B cell (primary cell): ENCODE measurements at regions not wholly inside any gene's neighbourhood (a gene's known extent, or its start where the extent isn't known, plus 50 kb on each side); places are given as distances from the start of the nearest gene placed in this dataset.

Source experiments
- ATAC-seq: fragments of 200-7000 bp; cut with Tn5 transposase; one replicate; pipeline ENCODE4 v1.10.0; 2021; ENCODE audit warnings: low read depth, mild to moderate bottlenecking, moderate number of reproducible peaks, moderate library complexity
- CTCF ChIA-PET: fragments of 350-600 bp; sonication (Branson Sonifier 250); formaldehyde crosslinking; loops from one replicate; lab custom pipeline; 2021; ENCODE audit warnings: antibody characterized with exemption, inconsistent platforms; lab: Charles Lee
- POLR2A ChIA-PET: fragments of 350-600 bp; sonication (Branson Sonifier 250); formaldehyde crosslinking; loops from one replicate; lab custom pipeline; 2021; ENCODE audit warnings: antibody characterized with exemption; lab: Charles Lee
- DNase-seq: peaks from one replicate; pipeline ENCODE4 v3.0.0; 2013
- H2AFZ ChIP-seq: 2 replicates; pipeline ENCODE4 v1.6.1; 2012; ENCODE audit warnings: mild to moderate bottlenecking, low read depth, low read length; ENCODE audit not compliant: insufficient read depth, poor library complexity, severe bottlenecking
- H3K27ac ChIP-seq, 2 donors: 1 replicate in 1 of 2; 2 replicates in 1 of 2; pipeline ENCODE4 v1.5.1; 2012 to 2013; ENCODE audit warnings: low read length in 2 of 2, mild to moderate bottlenecking in 2 of 2, moderate library complexity in 1 of 2
- H3K27me3 ChIP-seq, 4 experiments: fragments of 200-600 bp in 1 of 4; sonication (generic) in 1 of 4; replicated peaks in 1 of 4; 1 replicate in 2 of 4; 2 replicates in 2 of 4; pipeline versions ENCODE4 v1.6.1 to v1.7.0; 2013 to 2016; ENCODE audit warnings: low read length in 3 of 4, mild to moderate bottlenecking in 2 of 4, mixed read lengths in 1 of 4, moderate library complexity in 1 of 4; ENCODE audit not compliant: insufficient read depth in 4 of 4, control insufficient read depth in 3 of 4; ENCODE audit errors: control extremely low read depth in 1 of 4
- H3K36me3 ChIP-seq, 2 experiments: replicated peaks in 1 of 2; 1 replicate in 1 of 2; 2 replicates in 1 of 2; pipeline versions ENCODE4 v1.6.1 to v1.7.1; 2013; ENCODE audit warnings: low read length in 1 of 2; ENCODE audit not compliant: insufficient read depth in 2 of 2, control insufficient read depth in 1 of 2; ENCODE audit errors: control extremely low read depth in 1 of 2, extremely low read depth in 1 of 2
- H3K4me1 ChIP-seq, 2 donors: fragments of 200-600 bp in 1 of 2; sonication (generic) in 1 of 2; 1 replicate in 1 of 2; 2 replicates in 1 of 2; pipeline versions ENCODE4 v1.5.1 to v1.6.1; 2013 to 2017; ENCODE audit warnings: low read length in 2 of 2; ENCODE audit not compliant: control insufficient read depth in 2 of 2, insufficient read depth in 2 of 2
- H3K4me2 ChIP-seq: replicated peaks from 2 replicates; pipeline ENCODE3; 2012; ENCODE audit warnings: mild to moderate bottlenecking, low read depth, low read length; ENCODE audit not compliant: poor library complexity, severe bottlenecking
- H3K4me3 ChIP-seq, 5 experiments: fragments of 200-600 bp in 1 of 5; sonication (generic) in 1 of 5; 1 replicate in 3 of 5; 2 replicates in 2 of 5; pipeline versions ENCODE4 v1.5.1 to v1.7.0; 2011 to 2016; ENCODE audit warnings: low read length in 4 of 5, mild to moderate bottlenecking in 4 of 5, low read depth in 2 of 5, control low read depth in 1 of 5, moderate library complexity in 1 of 5; ENCODE audit not compliant: insufficient read depth in 1 of 5; ENCODE audit errors: control extremely low read depth in 1 of 5, extremely low read depth in 1 of 5
- H3K79me2 ChIP-seq: fragments of 200-600 bp; sonication (generic); one replicate; pipeline ENCODE4 v1.6.0; 2016; ENCODE audit warnings: low read length; ENCODE audit not compliant: control insufficient read depth, insufficient read depth
- H3K9ac ChIP-seq: fragments of 200-600 bp; sonication (generic); 2 replicates; pipeline ENCODE4 v1.6.1; 2017; ENCODE audit warnings: mild to moderate bottlenecking, low read length, moderate library complexity
- H3K9me3 ChIP-seq, 3 donors: one replicate each; pipeline versions ENCODE4 v1.6.1 to v1.7.1; 2013; ENCODE audit warnings: low read length in 2 of 3; ENCODE audit not compliant: control insufficient read depth in 2 of 3, insufficient read depth in 1 of 3; ENCODE audit errors: control extremely low read depth in 1 of 3
- H4K20me1 ChIP-seq: 2 replicates; pipeline ENCODE4 v1.6.0; 2012; ENCODE audit warnings: mild to moderate bottlenecking, low read length; ENCODE audit not compliant: insufficient read depth, control insufficient read depth, poor library complexity, severe bottlenecking
- H3K27ac Mint-ChIP-seq: one replicate; pipeline ENCODE4 v1.8.0; 2021; ENCODE audit warnings: mixed read lengths
- H3K27me3 Mint-ChIP-seq: one replicate; pipeline ENCODE4 v1.8.0; 2021; ENCODE audit warnings: mixed read lengths
- H3K4me1 Mint-ChIP-seq: one replicate; pipeline ENCODE4 v1.8.0; 2021; ENCODE audit warnings: mixed read lengths
- H3K4me3 Mint-ChIP-seq: one replicate; pipeline ENCODE4 v1.8.0; 2021; ENCODE audit warnings: mixed read lengths
- H3K9me3 Mint-ChIP-seq: one replicate; pipeline ENCODE4 v1.8.0; 2022; ENCODE audit warnings: mixed read lengths; ENCODE audit not compliant: insufficient read depth
- CTCF ChIP-seq: fragments of 200-600 bp; IDR thresholded peaks from one replicate; pipeline ENCODE4 v1.8.0; 2022; ENCODE audit warnings: antibody characterized with exemption, mild to moderate bottlenecking
- EZH2 ChIP-seq: IDR thresholded peaks from 2 replicates; pipeline ENCODE4 v1.6.1; 2012; ENCODE audit warnings: borderline replicate concordance, low read depth, mild to moderate bottlenecking, moderate library complexity, low read length; ENCODE audit not compliant: insufficient read depth, poor library complexity, severe bottlenecking
- WGBS: methylation state at CpG from one replicate; pipeline ENCODE4 v1.1.5; 2013; ENCODE audit warnings: missing lambda C conversion rate; ENCODE audit not compliant: insufficient coverage; 5-methylcytosine and 5-hydroxymethylcytosine counted together
- intact Hi-C: fragments of 100-400 bp; cut with micrococcal nuclease; formaldehyde crosslinking; loops from one replicate; pipeline ENCODE4 v1.10.0; 2022

- POLR2A ChIA-PET, result no interaction called here
- Histone ChIP-seq H3K4me2 (no peak overlapping the region), H3K79me2 (no peaks in the 10 kb centered on the region), H3K4me1 (no peaks in the 10 kb centered on the region), H3K27ac (no peak overlapping the region), H3K4me3 (no peak overlapping the region), H3K36me3 (no peaks in the 10 kb centered on the region), H4K20me1 (no peaks in the 10 kb centered on the region), H2AFZ (no peak overlapping the region), H3K27me3 (peaks cover 0 to 16% (median 0%) of the 10 kb centered on the region in 4 experiments), H3K9ac (no peak overlapping the region), H3K9me3 (peaks cover 0 to 7% (median 0%) of the 10 kb centered on the region in 3 donors)
- CTCF ChIA-PET, result no interaction called here
- Mint-ChIP-seq H3K27ac (no peak overlapping the region), H3K4me1 (no peaks in the 10 kb centered on the region), H3K9me3 (no peaks in the 10 kb centered on the region), H3K27me3 (peaks cover 7% of the 10 kb centered on the region), H3K4me3 (no peak overlapping the region)
- intact Hi-C loops, result no loop called here
- DNase-seq (no peak), ATAC-seq (no peak)
- 83% methylated on average over 22 of the region's 28 CpGs for WGBS
- TF ChIP-seq CTCF (no peak), EZH2 (no peak)
Measured at GRCh38 chr7:1298051-1298930, 65.6 kb downstream of the UNCX start.
